AG04449 (cell line): ENCODE measurements at regions not wholly inside any gene's neighbourhood (a gene's known extent, or its start where the extent isn't known, plus 50 kb on each side); places are given as distances from the start of the nearest gene placed in this dataset.

Experiments used
- CTCF ChIA-PET: fragments of 350-600 bp; formaldehyde crosslinking; extraction: SDS; loops from one replicate; lab custom pipeline; 2021; ENCODE audit warnings: antibody characterized with exemption; lab: Yijun Ruan, JAX
- POLR2A ChIA-PET: fragments of 400-600, 350-600 bp; formaldehyde crosslinking; extraction: SDS; loops from one replicate; lab custom pipeline; 2020; ENCODE audit warnings: antibody characterized with exemption, inconsistent platforms; lab: Yijun Ruan, JAX
- DNase-seq: peaks from one replicate; pipeline ENCODE4 v3.0.0-alpha.2; 2010; ENCODE audit warnings: low read depth, low spot score
- H3K4me3 ChIP-seq: 2 replicates; pipeline ENCODE4 v1.5.1; 2011; ENCODE audit warnings: low read depth, mild to moderate bottlenecking, control low read depth, low read length
- CTCF ChIP-seq: IDR thresholded peaks from one replicate; pipeline ENCODE4 v1.5.1; 2011; ENCODE audit warnings: mild to moderate bottlenecking, moderate library complexity, low read length, control low read depth, inconsistent platforms; ENCODE audit not compliant: insufficient read depth; ENCODE audit errors: missing control alignments

GRCh38 chr1:218558271-218558810 lies 213.2 kb downstream of the TGFB2 start:
- ChIA-PET POLR2A (no interaction called here), CTCF (interaction anchor here (1.4 kb wide), 1 partner anchor 16 kb away, joined by 4 read pairs; no protein-coding TSS in a partner anchor)
- TF ChIP-seq CTCF = no peak

GRCh38 chr1:218565377-218565776 lies 220.2 kb downstream of the TGFB2 start:
- ChIA-PET POLR2A (no interaction called here), CTCF (no interaction called here)
- no peak for TF ChIP-seq CTCF
- no peak for DNase-seq
- H3K4me3 ChIP-seq = no peak overlapping the region

More at GRCh38 chr1:218558271-218558810, 213.2 kb downstream of the TGFB2 start:
- DNase-seq = no peak
- H3K4me3 ChIP-seq = no peak overlapping the region

- H3K4me3 ChIP-seq = no peak overlapping the region
- no peak for TF ChIP-seq CTCF
- ChIA-PET POLR2A (no interaction called here), CTCF (no interaction called here)
- no peak for DNase-seq
Observed at GRCh38 chr1:218568962-218569550, 223.9 kb downstream of the TGFB2 start.

GRCh38 chr1:218570456-218570855 lies 225.3 kb downstream of the TGFB2 start:
- POLR2A ChIA-PET = no interaction called here
- no peak for DNase-seq
- no peak for TF ChIP-seq CTCF
- H3K4me3 ChIP-seq = no peak overlapping the region
- CTCF ChIA-PET = interaction anchor here (0.7 kb wide), 2 partner anchors 88 to 240 kb away, joined by 3 read pairs; no protein-coding TSS in a partner anchor

- ChIA-PET CTCF (no interaction called here), POLR2A (no interaction called here)
- DNase-seq = no peak
- TF ChIP-seq CTCF = no peak
- no peak overlapping the region for H3K4me3 ChIP-seq
Observed at GRCh38 chr1:218571491-218571890, 226.4 kb downstream of the TGFB2 start.

GRCh38 chr1:218572050-218572449 lies 226.9 kb downstream of the TGFB2 start:
- CTCF ChIA-PET = no interaction called here
- no peak for DNase-seq
- POLR2A ChIA-PET = no interaction called here
- no peak for TF ChIP-seq CTCF
- no peak overlapping the region for H3K4me3 ChIP-seq
